K562 (cell line): ENCODE measurements at regions not wholly inside any gene's neighbourhood (a gene's known extent, or its start where the extent isn't known, plus 50 kb on each side); places are given as distances from the start of the nearest gene placed in this dataset.

Experiments
- HCFC1 ChIP-seq: IDR thresholded peaks from 2 replicates; pipeline ENCODE4 v1.6.1; 2012; ENCODE audit warnings: low read depth, low read length, improper control_type of control experiment
- PPARD ChIP-seq: fragments of 250-450 bp; sonication (Bioruptor Pico); IDR thresholded peaks from 2 replicates; pipeline ENCODE4 v1.8.0; 2022; ENCODE audit warnings: inconsistent platforms, mild to moderate bottlenecking, moderate library complexity
- TRIM24 ChIP-seq, 2 experiments: fragments of 450-650 bp; IDR thresholded peaks; 2 replicates each; pipeline ENCODE4 v1.6.1; 2016
- ZFX ChIP-seq: sonication (generic); formaldehyde crosslinking; IDR thresholded peaks from 2 replicates; pipeline ENCODE4 v1.8.0; 2022; ENCODE audit warnings: mild to moderate bottlenecking, missing genetic modification reagents, moderate library complexity
- TF ChIP-seq, protein P1 (sequence below): fragments of 250-450 bp; sonication (Bioruptor Pico); IDR thresholded peaks from 2 replicates; pipeline ENCODE4 v1.4.0; 2020
- TF ChIP-seq, protein P2 (sequence below): fragments of 250-450 bp; sonication (Bioruptor Pico); IDR thresholded peaks from 2 replicates; pipeline ENCODE4 v1.8.0; 2022; ENCODE audit warnings: moderate library complexity, mild to moderate bottlenecking, inconsistent platforms
- TF ChIP-seq, protein P3 (sequence below): fragments of 450-650 bp; formaldehyde crosslinking; IDR thresholded peaks from 2 replicates; pipeline ENCODE4 v1.4.0; 2022; ENCODE audit warnings: mild to moderate bottlenecking, moderate library complexity

DNA sequence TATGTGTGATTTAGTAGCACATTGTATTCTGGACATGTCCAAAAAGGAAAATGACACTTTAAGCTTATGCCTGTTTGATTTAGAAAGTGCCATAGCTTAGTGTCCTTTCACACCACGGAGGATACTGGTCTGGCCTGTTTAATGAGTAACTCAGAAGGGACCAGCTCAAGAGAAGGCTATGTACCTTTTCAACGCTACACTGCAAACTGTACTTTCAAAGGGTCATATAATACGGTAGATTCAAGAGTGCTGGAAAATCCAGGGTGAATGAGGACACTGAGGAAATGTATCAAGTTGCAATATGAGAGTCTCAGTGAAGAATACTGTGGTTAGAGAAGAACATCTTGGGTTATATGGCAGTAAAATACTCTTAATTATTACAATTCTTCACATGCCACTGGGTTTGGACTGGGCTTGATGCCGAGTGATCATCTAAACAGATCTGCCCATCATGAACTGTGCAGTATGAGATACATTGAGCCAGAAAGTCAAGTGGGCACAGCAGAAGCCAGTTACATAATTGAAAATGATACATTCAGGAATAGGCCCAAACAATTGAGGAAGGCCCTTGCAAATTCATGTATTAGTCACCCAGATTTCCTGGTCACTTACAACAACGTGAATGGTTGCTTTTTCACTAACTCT, 1211.5 kb upstream of the CDH9 start (continued):
- TF ChIP-seq, protein P1, sequence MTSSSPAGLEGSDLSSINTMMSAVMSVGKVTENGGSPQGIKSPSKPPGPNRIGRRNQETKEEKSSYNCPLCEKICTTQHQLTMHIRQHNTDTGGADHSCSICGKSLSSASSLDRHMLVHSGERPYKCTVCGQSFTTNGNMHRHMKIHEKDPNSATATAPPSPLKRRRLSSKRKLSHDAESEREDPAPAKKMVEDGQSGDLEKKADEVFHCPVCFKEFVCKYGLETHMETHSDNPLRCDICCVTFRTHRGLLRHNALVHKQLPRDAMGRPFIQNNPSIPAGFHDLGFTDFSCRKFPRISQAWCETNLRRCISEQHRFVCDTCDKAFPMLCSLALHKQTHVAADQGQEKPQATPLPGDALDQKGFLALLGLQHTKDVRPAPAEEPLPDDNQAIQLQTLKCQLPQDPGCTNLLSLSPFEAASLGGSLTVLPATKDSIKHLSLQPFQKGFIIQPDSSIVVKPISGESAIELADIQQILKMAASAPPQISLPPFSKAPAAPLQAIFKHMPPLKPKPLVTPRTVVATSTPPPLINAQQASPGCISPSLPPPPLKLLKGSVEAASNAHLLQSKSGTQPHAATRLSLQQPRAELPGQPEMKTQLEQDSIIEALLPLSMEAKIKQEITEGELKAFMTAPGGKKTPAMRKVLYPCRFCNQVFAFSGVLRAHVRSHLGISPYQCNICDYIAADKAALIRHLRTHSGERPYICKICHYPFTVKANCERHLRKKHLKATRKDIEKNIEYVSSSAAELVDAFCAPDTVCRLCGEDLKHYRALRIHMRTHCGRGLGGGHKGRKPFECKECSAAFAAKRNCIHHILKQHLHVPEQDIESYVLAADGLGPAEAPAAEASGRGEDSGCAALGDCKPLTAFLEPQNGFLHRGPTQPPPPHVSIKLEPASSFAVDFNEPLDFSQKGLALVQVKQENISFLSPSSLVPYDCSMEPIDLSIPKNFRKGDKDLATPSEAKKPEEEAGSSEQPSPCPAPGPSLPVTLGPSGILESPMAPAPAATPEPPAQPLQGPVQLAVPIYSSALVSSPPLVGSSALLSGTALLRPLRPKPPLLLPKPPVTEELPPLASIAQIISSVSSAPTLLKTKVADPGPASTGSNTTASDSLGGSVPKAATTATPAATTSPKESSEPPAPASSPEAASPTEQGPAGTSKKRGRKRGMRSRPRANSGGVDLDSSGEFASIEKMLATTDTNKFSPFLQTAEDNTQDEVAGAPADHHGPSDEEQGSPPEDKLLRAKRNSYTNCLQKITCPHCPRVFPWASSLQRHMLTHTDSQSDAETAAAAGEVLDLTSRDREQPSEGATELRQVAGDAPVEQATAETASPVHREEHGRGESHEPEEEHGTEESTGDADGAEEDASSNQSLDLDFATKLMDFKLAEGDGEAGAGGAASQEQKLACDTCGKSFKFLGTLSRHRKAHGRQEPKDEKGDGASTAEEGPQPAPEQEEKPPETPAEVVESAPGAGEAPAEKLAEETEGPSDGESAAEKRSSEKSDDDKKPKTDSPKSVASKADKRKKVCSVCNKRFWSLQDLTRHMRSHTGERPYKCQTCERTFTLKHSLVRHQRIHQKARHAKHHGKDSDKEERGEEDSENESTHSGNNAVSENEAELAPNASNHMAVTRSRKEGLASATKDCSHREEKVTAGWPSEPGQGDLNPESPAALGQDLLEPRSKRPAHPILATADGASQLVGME (CRISPR knock-in tag) = no peak
- TF ChIP-seq TRIM24 (IDR thresholded peaks at IDR 0.05) = no peak
- no peak for TF ChIP-seq PPARD (CRISPR knock-in tag)
- TF ChIP-seq, protein P2, sequence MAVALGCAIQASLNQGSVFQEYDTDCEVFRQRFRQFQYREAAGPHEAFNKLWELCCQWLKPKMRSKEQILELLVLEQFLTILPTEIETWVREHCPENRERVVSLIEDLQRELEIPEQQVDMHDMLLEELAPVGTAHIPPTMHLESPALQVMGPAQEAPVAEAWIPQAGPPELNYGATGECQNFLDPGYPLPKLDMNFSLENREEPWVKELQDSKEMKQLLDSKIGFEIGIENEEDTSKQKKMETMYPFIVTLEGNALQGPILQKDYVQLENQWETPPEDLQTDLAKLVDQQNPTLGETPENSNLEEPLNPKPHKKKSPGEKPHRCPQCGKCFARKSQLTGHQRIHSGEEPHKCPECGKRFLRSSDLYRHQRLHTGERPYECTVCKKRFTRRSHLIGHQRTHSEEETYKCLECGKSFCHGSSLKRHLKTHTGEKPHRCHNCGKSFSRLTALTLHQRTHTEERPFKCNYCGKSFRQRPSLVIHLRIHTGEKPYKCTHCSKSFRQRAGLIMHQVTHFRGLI = no peak
- TF ChIP-seq, protein P3, sequence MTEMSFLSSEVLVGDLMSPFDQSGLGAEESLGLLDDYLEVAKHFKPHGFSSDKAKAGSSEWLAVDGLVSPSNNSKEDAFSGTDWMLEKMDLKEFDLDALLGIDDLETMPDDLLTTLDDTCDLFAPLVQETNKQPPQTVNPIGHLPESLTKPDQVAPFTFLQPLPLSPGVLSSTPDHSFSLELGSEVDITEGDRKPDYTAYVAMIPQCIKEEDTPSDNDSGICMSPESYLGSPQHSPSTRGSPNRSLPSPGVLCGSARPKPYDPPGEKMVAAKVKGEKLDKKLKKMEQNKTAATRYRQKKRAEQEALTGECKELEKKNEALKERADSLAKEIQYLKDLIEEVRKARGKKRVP (CRISPR knock-in tag) = no peak
- TF ChIP-seq ZFX = no peak
- TF ChIP-seq HCFC1 = no peak
